HCT116 (cell line): ENCODE measurements at regions not wholly inside any gene's neighbourhood (a gene's known extent, or its start where the extent isn't known, plus 50 kb on each side); places are given as distances from the start of the nearest gene placed in this dataset.
A peak's percentile ranks its signal among the peaks of the same experiment; 100 is the strongest.

ENCODE experiments used
- ATAC-seq: fragments of 200-7000 bp; cut with Tn5 transposase; 2 replicates; pipeline ENCODE4 v1.9.1; 2020; ENCODE audit warnings: mild to moderate bottlenecking, moderate library complexity
- BruUV-seq: library from RNA; stranded (reverse); fragments of 400-500 nt; replicated peaks from 2 replicates; lab custom pipeline; 2021; lab: Mats Ljungman, UMichigan
- CTCF ChIA-PET: fragments of 300-600 bp; sonication (Branson Sonifier 250); formaldehyde crosslinking; loops from one replicate; lab custom pipeline; 2021; ENCODE audit warnings: antibody characterized with exemption; lab: Charles Lee
- POLR2A ChIA-PET: fragments of 300-600, 350-600 bp; sonication (Branson Sonifier 250); formaldehyde crosslinking; loops from one replicate; lab custom pipeline; 2021; ENCODE audit warnings: antibody characterized with exemption; lab: Charles Lee
- RAD21 ChIA-PET, 2 experiments: fragments of 300-600 bp; sonication (Branson Sonifier 250); formaldehyde crosslinking; loops; one replicate each; lab custom pipeline; 2023; ENCODE audit warnings: low total read pairs in 2 of 2; ENCODE audit not compliant: uncharacterized antibody in 2 of 2, unreplicated experiment in 2 of 2, low non-redundant PET in 1 of 2; lab: Charles Lee
- DNase-seq: peaks from one replicate; pipeline ENCODE4 v3.0.0-alpha.2; 2010; ENCODE audit warnings: low read depth, low spot score
- H2AFZ ChIP-seq: fragments of 200-600 bp; shearing (Covaris generic), sonication (generic); 2 replicates; pipeline ENCODE4 v1.6.1; 2017; ENCODE audit warnings: low read depth, mixed run types, mixed read lengths, antibody characterized with exemption, low read length; ENCODE audit not compliant: poor library complexity, severe bottlenecking
- H3K27ac ChIP-seq: 2 replicates; pipeline ENCODE4 v1.5.1; 2012; ENCODE audit warnings: low read depth, low read length
- H3K27me3 ChIP-seq: fragments of 200-600 bp; sonication (generic); 2 replicates; pipeline ENCODE4 v1.6.1; 2016; ENCODE audit warnings: mixed run types, low read length, mixed read lengths; ENCODE audit not compliant: insufficient read depth
- H3K36me3 ChIP-seq, 2 experiments: fragments of 200-500 bp in 1 of 2; fragments of 200-600 bp in 1 of 2; sonication (Bioruptor generic) in 1 of 2; sonication (generic) in 1 of 2; 2 replicates each; pipeline versions ENCODE4 v1.5.1 to v1.6.1; 2014 to 2016; ENCODE audit warnings: low read length in 2 of 2, inconsistent platforms in 1 of 2, mixed read lengths in 1 of 2, mixed run types in 1 of 2; ENCODE audit not compliant: insufficient read depth in 2 of 2, control insufficient read depth in 1 of 2
- H3K4me1 ChIP-seq, 2 experiments: fragments of 200-600 bp in 1 of 2; sonication (generic) in 1 of 2; 2 replicates each; pipeline versions ENCODE4 v1.5.1 to v1.6.1; 2012 to 2017; ENCODE audit warnings: low read length in 2 of 2, inconsistent platforms in 1 of 2, mild to moderate bottlenecking in 1 of 2, mixed read lengths in 1 of 2, mixed run types in 1 of 2, moderate library complexity in 1 of 2; ENCODE audit not compliant: insufficient read depth in 2 of 2, control insufficient read depth in 1 of 2
- H3K4me2 ChIP-seq: fragments of 200-600 bp; sonication (generic); 2 replicates; pipeline ENCODE4 v1.6.1; 2017; ENCODE audit warnings: mixed run types, low read length, mixed read lengths
- H3K4me3 ChIP-seq, 2 experiments: fragments of 200-600 bp in 1 of 2; sonication (generic) in 1 of 2; replicated peaks in 1 of 2; 2 replicates each; pipeline ENCODE4 v1.5.1; 2011 to 2016; ENCODE audit warnings: low read length in 2 of 2, control low read depth in 1 of 2, low read depth in 1 of 2, mild to moderate bottlenecking in 1 of 2, mixed read lengths in 1 of 2, mixed run types in 1 of 2
- H3K79me2 ChIP-seq: fragments of 200-600 bp; sonication (generic); 2 replicates; pipeline ENCODE4 v1.6.1; 2017; ENCODE audit warnings: mild to moderate bottlenecking, mixed run types, low read length, moderate library complexity, mixed read lengths; ENCODE audit not compliant: insufficient read depth
- H3K9ac ChIP-seq: fragments of 200-600 bp; sonication (generic); 2 replicates; pipeline ENCODE4 v1.6.1; 2016; ENCODE audit warnings: low read length, mixed read lengths
- H3K9me2 ChIP-seq: fragments of 200-600 bp; sonication (generic), shearing (Covaris generic); 2 replicates; pipeline ENCODE4 v1.6.1; 2017; ENCODE audit warnings: mixed run types, mild to moderate bottlenecking, moderate library complexity; ENCODE audit not compliant: insufficient read depth
- H3K9me3 ChIP-seq, 2 experiments: fragments of 200-500 bp in 1 of 2; fragments of 200-600 bp in 1 of 2; sonication (Bioruptor generic) in 1 of 2; sonication (generic) in 1 of 2; 2 replicates each; pipeline ENCODE4 v1.6.1; 2014 to 2017; ENCODE audit warnings: low read length in 2 of 2, mixed read lengths in 2 of 2, inconsistent platforms in 1 of 2, low read depth in 1 of 2, mild to moderate bottlenecking in 1 of 2, mixed run types in 1 of 2, moderate library complexity in 1 of 2; ENCODE audit not compliant: control insufficient read depth in 1 of 2, insufficient read depth in 1 of 2
- H4K20me1 ChIP-seq: fragments of 200-600 bp; sonication (generic), shearing (Covaris generic); 2 replicates; pipeline ENCODE4 v1.6.1; 2017; ENCODE audit warnings: mixed run types, mild to moderate bottlenecking, moderate library complexity; ENCODE audit not compliant: insufficient read depth
- CBX3 ChIP-seq: IDR thresholded peaks from 2 replicates; pipeline ENCODE4 v1.6.1; 2012; ENCODE audit warnings: low read depth
- ELF1 ChIP-seq: IDR thresholded peaks from 2 replicates; pipeline ENCODE4 v1.6.1; 2012; ENCODE audit warnings: low read depth, borderline replicate concordance
- MAX ChIP-seq: IDR thresholded peaks from 2 replicates; pipeline ENCODE4 v1.6.1; 2012
- POLR2AphosphoS5 ChIP-seq: IDR thresholded peaks from 2 replicates; pipeline ENCODE4 v1.6.1; 2011; ENCODE audit warnings: mild to moderate bottlenecking, low read depth, low read length, moderate library complexity
- RAD21 ChIP-seq: IDR thresholded peaks from 2 replicates; pipeline ENCODE4 v1.6.1; 2012; ENCODE audit warnings: low read depth, mild to moderate bottlenecking
- intact Hi-C: fragments of 100-400 bp; cut with micrococcal nuclease; formaldehyde crosslinking; loops from 2 replicates; pipeline ENCODE4 v1.10.0; 2022
- TF ChIP-seq, protein P1 (sequence below): IDR thresholded peaks from 2 replicates; pipeline ENCODE4 v1.6.1; 2012

GRCh38 chr4:161303551-161303950 is 860.2 kb downstream of the FSTL5 start:
- Histone ChIP-seq H3K36me3 (no peaks in the 10 kb centered on the region), H3K9ac (no peak overlapping the region), H3K4me1 (no peaks in the 10 kb centered on the region), H3K4me2 (no peak overlapping the region), H3K27me3 (no peaks in the 10 kb centered on the region), H2AFZ (no peak overlapping the region), H3K4me3 (no peak overlapping the region), H4K20me1 (no peaks in the 10 kb centered on the region), H3K79me2 (no peaks in the 10 kb centered on the region), H3K27ac (no peak overlapping the region), H3K9me3 (no peaks in the 10 kb centered on the region), H3K9me2 (no peaks in the 10 kb centered on the region)
- ChIA-PET POLR2A (no interaction called here), CTCF (no interaction called here), RAD21 (no interaction called here)
- BruUV-seq: no TSS peak
- no peak for DNase-seq
- intact Hi-C loops: no loop called here
- no peak for ATAC-seq
- TF ChIP-seq MAX (no peak), CBX3 (no peak), POLR2AphosphoS5 (no peak), ELF1 (no peak)
- TF ChIP-seq, protein P1, sequence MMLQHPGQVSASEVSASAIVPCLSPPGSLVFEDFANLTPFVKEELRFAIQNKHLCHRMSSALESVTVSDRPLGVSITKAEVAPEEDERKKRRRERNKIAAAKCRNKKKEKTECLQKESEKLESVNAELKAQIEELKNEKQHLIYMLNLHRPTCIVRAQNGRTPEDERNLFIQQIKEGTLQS: no peak

DNA sequence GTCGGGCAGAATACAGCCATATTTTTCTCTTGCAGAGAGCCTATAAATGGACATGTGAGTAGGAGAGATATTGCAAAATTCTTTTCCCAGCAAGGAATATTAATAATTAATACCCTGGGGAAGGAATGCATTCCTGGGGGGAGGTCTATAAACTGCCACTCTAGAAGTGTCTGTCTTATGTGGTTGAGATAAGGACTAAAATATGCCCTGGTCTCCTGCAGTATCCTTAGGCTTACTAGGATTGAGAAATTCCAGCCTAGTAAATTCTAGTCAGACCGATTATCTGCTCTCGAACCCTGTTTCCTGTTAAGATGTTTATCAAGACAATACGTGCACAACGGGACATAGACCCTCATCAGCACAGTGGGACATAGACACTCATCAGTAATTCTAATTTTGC is 872.6 kb downstream of the FSTL5 start:
- ChIA-PET RAD21 (no interaction called here), CTCF (no interaction called here), POLR2A (no interaction called here)
- no TSS peak for BruUV-seq
- Histone ChIP-seq H3K79me2 (no peaks in the 10 kb centered on the region), H3K4me1 (no peaks in the 10 kb centered on the region), H3K36me3 (no peaks in the 10 kb centered on the region), H3K4me3 (no peak overlapping the region), H2AFZ (no peak overlapping the region), H4K20me1 (no peaks in the 10 kb centered on the region), H3K9me2 (no peaks in the 10 kb centered on the region), H3K9ac (no peak overlapping the region), H3K27ac (no peak overlapping the region), H3K4me2 (no peak overlapping the region), H3K27me3 (no peaks in the 10 kb centered on the region), H3K9me3 (no peaks in the 10 kb centered on the region)
- ATAC-seq (no peak), DNase-seq (no peak)
- TF ChIP-seq RAD21 (no peak), CBX3 (0 out of 2 replicates have a peak, but pooled peaks have one; percentile 23)
- intact Hi-C loops: no loop called here
